Sigmoid colon (tissue), 6 donors: ENCODE measurements at regions not wholly inside any gene's neighbourhood (a gene's known extent, or its start where the extent isn't known, plus 50 kb on each side); places are given as distances from the start of the nearest gene placed in this dataset.

ENCODE experiments used
- DNase-seq: peaks from one replicate; pipeline ENCODE4 v3.0.0-alpha.2; 2019
- H3K27ac ChIP-seq, 4 donors: fragments of 200-600 bp; sonication (generic); one replicate each; pipeline ENCODE4 v1.5.1; 2016 to 2019; ENCODE audit warnings: mild to moderate bottlenecking in 1 of 4
- H3K27me3 ChIP-seq, 3 donors: fragments of 200-600 bp; sonication (generic); one replicate each; pipeline ENCODE4 v1.5.1; 2019; ENCODE audit warnings: mild to moderate bottlenecking in 1 of 3
- H3K36me3 ChIP-seq, 4 donors: fragments of 200-600 bp; sonication (generic); one replicate each; pipeline ENCODE4 v1.5.1; 2016 to 2019
- H3K4me1 ChIP-seq, 4 donors: fragments of 200-600 bp; sonication (generic); one replicate each; pipeline ENCODE4 v1.5.1; 2017 to 2019
- H3K4me3 ChIP-seq, 4 donors: fragments of 200-600 bp; sonication (generic); one replicate each; pipeline ENCODE4 v1.5.1; 2017 to 2019; ENCODE audit warnings: mild to moderate bottlenecking in 2 of 4, moderate library complexity in 1 of 4
- H3K9me3 ChIP-seq, 4 donors: fragments of 200-600 bp in 3 of 4; sonication (generic) in 3 of 4; one replicate each; pipeline versions ENCODE4 v1.5.1 to v1.6.1; 2013 to 2019
- CTCF ChIP-seq, 4 experiments: fragments of 450-650 bp in 3 of 4; fragments of 200-600 bp in 1 of 4; IDR thresholded peaks; one replicate each; pipeline ENCODE4 v1.5.1; 2016 to 2019; ENCODE audit warnings: antibody characterized with exemption in 4 of 4, mild to moderate bottlenecking in 3 of 4, moderate library complexity in 2 of 4
- EP300 ChIP-seq, 4 donors: sonication (generic); formaldehyde crosslinking; IDR thresholded peaks; one replicate each; pipeline ENCODE4 v1.6.1; 2017; ENCODE audit warnings: antibody characterized with exemption in 4 of 4
- POLR2A ChIP-seq, 2 donors: fragments of 450-650 bp; IDR thresholded peaks; one replicate each; pipeline ENCODE4 v1.6.1; 2016; ENCODE audit warnings: antibody characterized with exemption in 2 of 2, mild to moderate bottlenecking in 2 of 2, moderate library complexity in 2 of 2
- POLR2AphosphoS5 ChIP-seq, 4 donors: sonication (generic); formaldehyde crosslinking; IDR thresholded peaks; one replicate each; pipeline ENCODE4 v1.6.1; 2017; ENCODE audit warnings: antibody characterized with exemption in 4 of 4
- WGBS, 2 donors: extraction: QIAGEN DNeasy Blood & Tissue Kit; methylation state at CpG; one replicate each; pipeline ENCODE4 v1.1.7; 2013; 5-methylcytosine and 5-hydroxymethylcytosine counted together
- intact Hi-C: fragments of 100-400 bp; cut with DNase I; formaldehyde crosslinking; loops from one replicate; pipeline ENCODE4 v1.15.1; 2023
- donor health status: healthy with polysubstance abuse.
- donor health status: healthy.

DNA sequence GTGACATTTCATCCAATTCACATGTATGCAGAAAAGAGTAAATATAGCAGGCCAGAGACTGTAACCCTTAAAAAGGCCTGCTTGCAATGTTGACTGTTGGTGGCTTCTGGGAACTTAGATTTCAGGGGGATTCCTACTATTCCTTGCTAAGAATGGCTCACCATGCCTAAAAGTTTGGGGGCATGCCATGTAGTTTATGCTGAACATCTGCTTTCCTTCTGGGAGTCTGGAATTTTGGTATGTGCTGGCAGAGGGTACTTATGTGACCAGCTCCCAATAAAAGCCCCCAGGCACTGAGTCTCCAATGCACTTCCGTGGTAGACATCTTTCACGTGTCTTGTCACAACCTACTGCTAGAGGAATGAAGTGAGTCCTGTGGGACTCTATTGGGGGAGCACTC lies 88.4 kb upstream of the PCDH8 start:
- DNase-seq, result no peak
- 82 to 87% methylated on average over 2 of the region's 2 CpGs for WGBS, 2 donors
- intact Hi-C loops, result no loop called here
- Histone ChIP-seq H3K36me3 (no peaks in the 10 kb centered on the region), H3K9me3 (peaks cover 0 to 3% (median 0%) of the 10 kb centered on the region in 4 donors), H3K27ac (no peak overlapping the region), H3K27me3 (peaks cover 0 to 8% (median 0%) of the 10 kb centered on the region in 3 donors), H3K4me3 (no peak overlapping the region), H3K4me1 (no peaks in the 10 kb centered on the region)
- TF ChIP-seq EP300 (IDR thresholded peaks at IDR 0.05) (no peak), CTCF (IDR thresholded peaks at IDR 0.05) (no peak), POLR2A (IDR thresholded peaks at IDR 0.05) (no peak), POLR2AphosphoS5 (IDR thresholded peaks at IDR 0.05) (no peak)

DNA sequence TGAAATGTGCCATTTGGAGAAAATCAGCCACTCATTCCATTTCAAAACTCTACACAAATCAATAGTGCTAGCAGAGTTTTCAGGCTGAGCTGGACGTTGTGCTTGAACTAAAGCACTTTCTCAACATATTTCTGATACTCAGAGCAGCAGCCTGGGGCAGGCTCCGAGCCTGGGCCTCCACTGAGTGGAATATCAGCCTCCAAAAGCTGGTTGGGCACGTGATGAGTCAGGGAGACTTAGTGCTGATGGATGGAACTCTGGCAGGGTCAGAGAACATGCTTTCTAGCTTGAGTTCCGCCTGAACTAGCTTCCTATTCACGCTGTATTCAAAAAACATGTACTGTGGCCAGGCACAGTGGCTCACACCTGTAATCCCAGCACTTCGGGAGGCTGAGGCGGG lies 85.8 kb upstream of the PCDH8 start:
- DNase-seq, result no peak
- Histone ChIP-seq H3K27ac (no peak overlapping the region), H3K4me1 (no peaks in the 10 kb centered on the region), H3K9me3 (peaks cover 0 to 3% (median 0%) of the 10 kb centered on the region in 4 donors), H3K27me3 (peaks cover 0 to 8% (median 0%) of the 10 kb centered on the region in 3 donors), H3K36me3 (no peaks in the 10 kb centered on the region), H3K4me3 (no peak overlapping the region)
- intact Hi-C loops, result no loop called here
- no peak for TF ChIP-seq EP300 (IDR thresholded peaks at IDR 0.05)
- TF ChIP-seq POLR2A (IDR thresholded peaks at IDR 0.05), result no peak
- TF ChIP-seq CTCF (IDR thresholded peaks at IDR 0.05), result no peak
- TF ChIP-seq POLR2AphosphoS5 (IDR thresholded peaks at IDR 0.05), result no peak
- WGBS, 2 donors, result 74 to 76% methylated on average over 7 of the region's 7 CpGs

GRCh38 chr13:52933547-52934210 lies 85.2 kb upstream of the PCDH8 start:
- peaks cover 0 to 3% (median 0%) of the 10 kb centered on the region in 4 donors for H3K9me3 ChIP-seq
- H3K27me3 ChIP-seq, result peaks cover 0 to 2% (median 0%) of the 10 kb centered on the region in 3 donors
- H3K4me1 ChIP-seq, result no peaks in the 10 kb centered on the region
- intact Hi-C loops, result no loop called here
- TF ChIP-seq CTCF (IDR thresholded peaks at IDR 0.05), result no peak
- TF ChIP-seq POLR2AphosphoS5 (IDR thresholded peaks at IDR 0.05), result no peak
- no peak for TF ChIP-seq POLR2A (IDR thresholded peaks at IDR 0.05)
- TF ChIP-seq EP300 (IDR thresholded peaks at IDR 0.05), result no peak
- no peak for DNase-seq
- H3K4me3 ChIP-seq, result no peak overlapping the region
- H3K36me3 ChIP-seq, result no peaks in the 10 kb centered on the region
- 88 to 90% methylated on average over 25 of the region's 25 CpGs for WGBS, 2 donors
- no peak overlapping the region for H3K27ac ChIP-seq

DNA sequence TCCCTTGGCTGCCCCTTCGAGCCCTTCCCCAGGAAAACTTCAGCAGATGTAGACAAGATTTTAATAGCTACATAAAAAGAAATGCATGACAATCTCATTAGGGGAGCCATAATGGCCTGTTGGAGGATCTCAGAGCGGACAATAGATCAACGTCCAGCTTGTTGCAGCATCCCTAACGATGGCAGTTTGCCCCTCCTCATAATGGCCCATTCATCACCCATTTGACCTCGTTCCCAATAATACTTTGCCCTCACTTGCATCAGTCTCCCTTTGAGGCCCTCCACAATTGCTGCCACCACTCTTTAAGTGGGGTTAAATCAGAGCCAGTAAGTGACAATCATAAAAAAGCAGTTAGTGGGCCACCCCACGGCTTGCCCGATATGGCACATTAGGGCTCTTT lies 84.7 kb upstream of the PCDH8 start:
- Histone ChIP-seq H3K9me3 (peaks cover 0 to 3% (median 0%) of the 10 kb centered on the region in 4 donors), H3K36me3 (no peaks in the 10 kb centered on the region), H3K27ac (no peak overlapping the region), H3K4me1 (no peaks in the 10 kb centered on the region), H3K4me3 (no peak overlapping the region), H3K27me3 (no peaks in the 10 kb centered on the region)
- 79 to 81% methylated on average over 7 of the region's 7 CpGs for WGBS, 2 donors
- intact Hi-C loops, result no loop called here
- TF ChIP-seq EP300 (IDR thresholded peaks at IDR 0.05) (no peak), CTCF (IDR thresholded peaks at IDR 0.05) (no peak), POLR2AphosphoS5 (IDR thresholded peaks at IDR 0.05) (no peak), POLR2A (IDR thresholded peaks at IDR 0.05) (no peak)
- DNase-seq, result no peak

DNA sequence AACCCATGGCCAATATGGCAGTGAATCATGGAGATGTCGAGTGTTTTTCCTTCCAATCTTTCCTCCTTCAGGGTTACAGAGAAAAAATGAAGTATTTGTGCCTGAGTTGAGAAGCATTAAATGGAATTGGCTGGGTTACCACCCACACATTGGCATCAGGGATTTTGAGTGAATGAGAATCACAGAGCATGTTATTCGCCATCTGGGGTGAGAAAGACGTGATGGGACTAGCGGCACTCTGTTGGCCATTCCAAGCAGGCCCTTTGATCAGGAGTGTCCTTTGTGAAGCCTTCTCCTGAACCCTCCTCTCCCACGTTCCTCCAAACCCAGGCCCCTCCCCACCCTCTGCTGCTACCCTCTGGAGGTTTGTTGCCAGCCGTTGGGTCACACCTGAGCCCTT lies 84.2 kb upstream of the PCDH8 start:
- intact Hi-C loops, result no loop called here
- no peak for DNase-seq
- whole genome bisulfite sequencing, 2 donors, result 83 to 90% methylated on average over 6 of the region's 6 CpGs
- Histone ChIP-seq H3K4me1 (no peaks in the 10 kb centered on the region), H3K27me3 (no peaks in the 10 kb centered on the region), H3K36me3 (no peaks in the 10 kb centered on the region), H3K27ac (no peak overlapping the region), H3K4me3 (no peak overlapping the region), H3K9me3 (peaks cover 0 to 3% (median 0%) of the 10 kb centered on the region in 4 donors)
- no peak for TF ChIP-seq EP300 (IDR thresholded peaks at IDR 0.05)
- no peak for TF ChIP-seq POLR2A (IDR thresholded peaks at IDR 0.05)
- TF ChIP-seq POLR2AphosphoS5 (IDR thresholded peaks at IDR 0.05), result no peak
- no peak for TF ChIP-seq CTCF (IDR thresholded peaks at IDR 0.05)
